ENCODE measurements at regions not wholly inside any gene's neighbourhood (a gene's known extent, or its start where the extent isn't known, plus 50 kb on each side); places are given as distances from the start of the nearest gene placed in this dataset.

GRCh38 chr20:51094221-51094620 lies 71.3 kb upstream of the KCNG1 start:
- peaks cover 46% of the 10 kb centered on the region for H3K27me3 Mint-ChIP-seq (ENCODE audit: insufficient read depth)
- no peak for DNase-seq
- H3K27ac Mint-ChIP-seq: no peak overlapping the region
- H3K9me3 Mint-ChIP-seq: no peaks in the 10 kb centered on the region
- no peak overlapping the region for H3K4me3 Mint-ChIP-seq
- no peak for TF ChIP-seq CTCF (IDR thresholded peaks at IDR 0.05)
- H3K36me3 Mint-ChIP-seq (ENCODE audit: low read depth): no peaks in the 10 kb centered on the region
- peaks cover 6% of the 10 kb centered on the region; the same call in 1 of the 2 replicates for H3K4me1 Mint-ChIP-seq (ENCODE audit: low read depth)

GRCh38 chr20:51093240-51093763 lies 70.4 kb upstream of the KCNG1 start:
- Mint-ChIP-seq H3K36me3 (ENCODE audit: low read depth) (no peaks in the 10 kb centered on the region), H3K4me3 (no peak overlapping the region), H3K27me3 (ENCODE audit: insufficient read depth) (peaks cover 42% of the 10 kb centered on the region), H3K4me1 (ENCODE audit: low read depth) (peaks cover 6% of the 10 kb centered on the region; the same call in 1 of the 2 replicates), H3K27ac (no peak overlapping the region), H3K9me3 (no peaks in the 10 kb centered on the region)
- TF ChIP-seq CTCF (IDR thresholded peaks at IDR 0.05): no peak
- DNase-seq: no peak

GRCh38 chr20:51092338-51092737 lies 69.4 kb upstream of the KCNG1 start:
- no peaks in the 10 kb centered on the region for H3K9me3 Mint-ChIP-seq
- DNase-seq: no peak
- no peak overlapping the region for H3K4me3 Mint-ChIP-seq
- H3K4me1 Mint-ChIP-seq (ENCODE audit: low read depth): peaks cover 6% of the 10 kb centered on the region; the same call in 1 of the 2 replicates
- H3K36me3 Mint-ChIP-seq (ENCODE audit: low read depth): no peaks in the 10 kb centered on the region
- H3K27me3 Mint-ChIP-seq (ENCODE audit: insufficient read depth): peaks cover 45% of the 10 kb centered on the region
- H3K27ac Mint-ChIP-seq: no peak overlapping the region
- TF ChIP-seq CTCF (IDR thresholded peaks at IDR 0.05): no peak

GRCh38 chr20:51091406-51092195 lies 68.7 kb upstream of the KCNG1 start:
- peaks cover 6% of the 10 kb centered on the region; the same call in 1 of the 2 replicates for H3K4me1 Mint-ChIP-seq (ENCODE audit: low read depth)
- no peaks in the 10 kb centered on the region for H3K36me3 Mint-ChIP-seq (ENCODE audit: low read depth)

DNA sequence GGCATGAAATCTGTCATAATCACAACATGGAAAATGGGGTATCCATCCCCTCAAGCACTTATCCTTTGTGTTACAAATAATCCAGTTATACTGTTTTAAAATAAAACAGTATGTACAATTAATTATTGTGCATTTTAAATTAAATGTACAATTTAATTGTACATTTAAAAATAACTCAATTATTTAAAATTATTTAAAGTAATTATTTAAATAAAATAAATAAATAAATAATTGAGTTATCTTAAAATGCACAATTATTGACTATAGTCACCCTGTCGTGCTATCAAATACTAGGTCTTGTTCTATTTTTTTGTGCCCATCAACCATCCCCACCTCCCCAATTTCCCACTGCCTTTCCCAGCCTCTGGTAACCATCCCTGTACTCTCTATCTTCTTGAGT lies 66.9 kb upstream of the KCNG1 start:
- Mint-ChIP-seq H3K27me3 (ENCODE audit: insufficient read depth) (peaks cover 55% of the 10 kb centered on the region), H3K9me3 (no peaks in the 10 kb centered on the region), H3K36me3 (ENCODE audit: low read depth) (no peaks in the 10 kb centered on the region), H3K27ac (no peak overlapping the region), H3K4me3 (no peak overlapping the region), H3K4me1 (ENCODE audit: low read depth) (peaks cover 6% of the 10 kb centered on the region; the same call in 1 of the 2 replicates)
- no peak for DNase-seq
- no peak for TF ChIP-seq CTCF (IDR thresholded peaks at IDR 0.05)

More at GRCh38 chr20:51091406-51092195, 68.7 kb upstream of the KCNG1 start:
- no peak overlapping the region for H3K4me3 Mint-ChIP-seq
- no peaks in the 10 kb centered on the region for H3K9me3 Mint-ChIP-seq
- no peak overlapping the region for H3K27ac Mint-ChIP-seq
- no peak for DNase-seq
- peaks cover 49% of the 10 kb centered on the region for H3K27me3 Mint-ChIP-seq (ENCODE audit: insufficient read depth)
- TF ChIP-seq CTCF (IDR thresholded peaks at IDR 0.05): no peak
